Upper lobe of left lung (tissue), 4 donors: ENCODE measurements at regions not wholly inside any gene's neighbourhood (a gene's known extent, or its start where the extent isn't known, plus 50 kb on each side); places are given as distances from the start of the nearest gene placed in this dataset.

Experiments used
- EP300 ChIP-seq, 4 donors: sonication (generic); formaldehyde crosslinking; IDR thresholded peaks; one replicate each; pipeline ENCODE4 v1.5.1; 2017; ENCODE audit warnings: antibody characterized with exemption in 4 of 4, control low read depth in 2 of 4
- TF ChIP-seq, protein P1 (sequence below), 6 experiments: fragments of 450-650 bp in 4 of 6; fragments of 200-600 bp in 2 of 6; sonication (generic) in 2 of 6; IDR thresholded peaks; one replicate each; pipeline ENCODE4 v1.5.1; 2016 to 2019; ENCODE audit warnings: antibody characterized with exemption in 6 of 6

GRCh38 chr6:22826961-22827360, 257.6 kb downstream of the HDGFL1 start:
- TF ChIP-seq EP300 (IDR thresholded peaks at IDR 0.05), result no peak
- TF ChIP-seq, protein P1, sequence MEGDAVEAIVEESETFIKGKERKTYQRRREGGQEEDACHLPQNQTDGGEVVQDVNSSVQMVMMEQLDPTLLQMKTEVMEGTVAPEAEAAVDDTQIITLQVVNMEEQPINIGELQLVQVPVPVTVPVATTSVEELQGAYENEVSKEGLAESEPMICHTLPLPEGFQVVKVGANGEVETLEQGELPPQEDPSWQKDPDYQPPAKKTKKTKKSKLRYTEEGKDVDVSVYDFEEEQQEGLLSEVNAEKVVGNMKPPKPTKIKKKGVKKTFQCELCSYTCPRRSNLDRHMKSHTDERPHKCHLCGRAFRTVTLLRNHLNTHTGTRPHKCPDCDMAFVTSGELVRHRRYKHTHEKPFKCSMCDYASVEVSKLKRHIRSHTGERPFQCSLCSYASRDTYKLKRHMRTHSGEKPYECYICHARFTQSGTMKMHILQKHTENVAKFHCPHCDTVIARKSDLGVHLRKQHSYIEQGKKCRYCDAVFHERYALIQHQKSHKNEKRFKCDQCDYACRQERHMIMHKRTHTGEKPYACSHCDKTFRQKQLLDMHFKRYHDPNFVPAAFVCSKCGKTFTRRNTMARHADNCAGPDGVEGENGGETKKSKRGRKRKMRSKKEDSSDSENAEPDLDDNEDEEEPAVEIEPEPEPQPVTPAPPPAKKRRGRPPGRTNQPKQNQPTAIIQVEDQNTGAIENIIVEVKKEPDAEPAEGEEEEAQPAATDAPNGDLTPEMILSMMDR (IDR thresholded peaks at IDR 0.05), result no peak
